Nephron (organoid): ENCODE measurements at regions not wholly inside any gene's neighbourhood (a gene's known extent, or its start where the extent isn't known, plus 50 kb on each side); places are given as distances from the start of the nearest gene placed in this dataset.

Experiments
- H3K27ac Mint-ChIP-seq, 3 experiments: 2 replicates each; pipeline ENCODE4 v1.8.0; 2020; ENCODE audit warnings: mixed read lengths in 3 of 3, mild to moderate bottlenecking in 2 of 3, moderate library complexity in 1 of 3
- H3K27me3 Mint-ChIP-seq: 2 replicates; pipeline ENCODE4 v1.8.0; 2021; ENCODE audit warnings: low read depth, mild to moderate bottlenecking, moderate library complexity, mixed read lengths
- H3K36me3 Mint-ChIP-seq: 2 replicates; pipeline ENCODE4 v1.8.0; 2020; ENCODE audit warnings: low read depth, mixed read lengths
- H3K4me1 Mint-ChIP-seq: 2 replicates; pipeline ENCODE4 v1.8.0; 2020; ENCODE audit warnings: mixed read lengths
- H3K4me3 Mint-ChIP-seq, 3 experiments: 2 replicates each; pipeline ENCODE4 v1.8.0; 2020; ENCODE audit warnings: mild to moderate bottlenecking in 3 of 3, mixed read lengths in 3 of 3, moderate library complexity in 2 of 3
- H3K9me3 Mint-ChIP-seq: 2 replicates; pipeline ENCODE4 v1.8.0; 2020; ENCODE audit warnings: mixed read lengths
- TF ChIP-seq, protein P1 (sequence below), 3 experiments: fragments of 200-600 bp; sonication (generic); IDR thresholded peaks; one replicate each; pipeline ENCODE4 v1.5.0; 2021; ENCODE audit warnings: antibody characterized with exemption in 3 of 3; ENCODE audit not compliant: unreplicated experiment in 3 of 3

DNA sequence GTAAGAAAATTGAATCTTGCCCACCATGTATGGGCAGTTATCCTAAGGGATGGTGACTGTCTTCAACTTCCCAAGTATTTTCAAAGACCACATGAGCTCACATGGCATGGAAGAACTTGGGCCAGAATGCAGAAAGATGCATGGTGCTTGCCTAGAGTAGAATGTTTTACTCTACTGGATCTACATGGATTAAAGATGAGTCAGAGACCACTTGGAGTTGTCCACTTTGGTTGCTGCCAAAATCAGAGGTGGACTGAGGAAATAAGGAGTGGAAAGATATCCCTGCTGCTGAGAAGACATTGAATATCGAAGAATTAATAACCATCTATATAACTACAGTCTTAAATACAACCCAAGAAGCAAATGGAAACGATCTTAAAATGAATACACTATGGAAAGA lies 498.1 kb downstream of the NLGN4X start:
- TF ChIP-seq, protein P1, sequence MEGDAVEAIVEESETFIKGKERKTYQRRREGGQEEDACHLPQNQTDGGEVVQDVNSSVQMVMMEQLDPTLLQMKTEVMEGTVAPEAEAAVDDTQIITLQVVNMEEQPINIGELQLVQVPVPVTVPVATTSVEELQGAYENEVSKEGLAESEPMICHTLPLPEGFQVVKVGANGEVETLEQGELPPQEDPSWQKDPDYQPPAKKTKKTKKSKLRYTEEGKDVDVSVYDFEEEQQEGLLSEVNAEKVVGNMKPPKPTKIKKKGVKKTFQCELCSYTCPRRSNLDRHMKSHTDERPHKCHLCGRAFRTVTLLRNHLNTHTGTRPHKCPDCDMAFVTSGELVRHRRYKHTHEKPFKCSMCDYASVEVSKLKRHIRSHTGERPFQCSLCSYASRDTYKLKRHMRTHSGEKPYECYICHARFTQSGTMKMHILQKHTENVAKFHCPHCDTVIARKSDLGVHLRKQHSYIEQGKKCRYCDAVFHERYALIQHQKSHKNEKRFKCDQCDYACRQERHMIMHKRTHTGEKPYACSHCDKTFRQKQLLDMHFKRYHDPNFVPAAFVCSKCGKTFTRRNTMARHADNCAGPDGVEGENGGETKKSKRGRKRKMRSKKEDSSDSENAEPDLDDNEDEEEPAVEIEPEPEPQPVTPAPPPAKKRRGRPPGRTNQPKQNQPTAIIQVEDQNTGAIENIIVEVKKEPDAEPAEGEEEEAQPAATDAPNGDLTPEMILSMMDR (IDR thresholded peaks at IDR 0.05; ENCODE audit: unreplicated experiment in 3 of 3): no peak
- H3K27ac Mint-ChIP-seq: no peak overlapping the region
- no peaks in the 10 kb centered on the region for H3K4me1 Mint-ChIP-seq
- no peaks in the 10 kb centered on the region for H3K27me3 Mint-ChIP-seq
- H3K4me3 Mint-ChIP-seq: no peak overlapping the region
- H3K9me3 Mint-ChIP-seq: no peaks in the 10 kb centered on the region
- H3K36me3 Mint-ChIP-seq: no peaks in the 10 kb centered on the region

DNA sequence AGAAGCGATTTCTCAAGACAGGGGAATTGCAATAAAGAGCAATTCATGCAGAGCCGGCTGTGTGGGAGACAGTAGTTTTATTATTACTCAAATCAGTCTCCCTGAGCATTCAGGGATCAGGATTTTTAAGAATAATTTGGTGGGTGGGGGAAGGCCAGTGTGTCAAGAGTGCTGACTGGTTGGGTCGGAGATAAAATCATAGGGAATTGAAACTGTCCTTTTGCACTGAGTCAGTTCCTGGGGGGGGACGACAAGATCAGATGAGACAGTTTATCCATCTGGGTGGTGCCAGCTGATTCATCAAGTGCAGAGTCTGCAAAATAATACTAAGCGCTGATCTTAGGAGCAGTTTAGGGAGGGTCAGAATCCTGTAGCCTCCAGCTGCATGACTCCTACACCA lies 502.4 kb downstream of the NLGN4X start:
- Mint-ChIP-seq H3K9me3 (no peaks in the 10 kb centered on the region), H3K4me1 (no peaks in the 10 kb centered on the region), H3K27me3 (no peaks in the 10 kb centered on the region), H3K4me3 (no peak overlapping the region), H3K27ac (no peak overlapping the region), H3K36me3 (no peaks in the 10 kb centered on the region)
- TF ChIP-seq, protein P1 (IDR thresholded peaks at IDR 0.05; ENCODE audit: unreplicated experiment in 3 of 3): no peak

DNA sequence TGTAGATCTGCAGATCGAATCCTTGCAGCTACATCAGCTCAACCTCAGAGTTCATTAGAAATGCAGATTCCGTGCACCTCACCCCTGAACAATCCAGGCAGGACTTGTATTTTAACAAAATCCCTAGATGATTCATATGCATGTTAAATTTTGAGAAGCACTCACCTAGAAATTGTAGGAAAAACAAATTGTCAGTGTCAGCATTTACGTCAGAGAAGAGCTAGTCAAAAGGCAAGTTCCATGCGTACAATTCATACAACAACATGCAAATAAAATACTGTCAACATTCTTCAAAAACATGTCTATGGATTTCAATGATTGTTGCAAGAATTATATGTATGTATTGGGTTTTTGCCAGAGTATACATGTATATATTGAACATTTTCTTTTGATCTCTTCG lies 504.5 kb downstream of the NLGN4X start:
- H3K27me3 Mint-ChIP-seq: no peaks in the 10 kb centered on the region
- TF ChIP-seq, protein P1 (IDR thresholded peaks at IDR 0.05; ENCODE audit: unreplicated experiment in 3 of 3): no peak
- no peaks in the 10 kb centered on the region for H3K4me1 Mint-ChIP-seq
- H3K4me3 Mint-ChIP-seq: no peak overlapping the region
- H3K36me3 Mint-ChIP-seq: no peaks in the 10 kb centered on the region
- H3K27ac Mint-ChIP-seq: no peak overlapping the region
- no peaks in the 10 kb centered on the region for H3K9me3 Mint-ChIP-seq

DNA sequence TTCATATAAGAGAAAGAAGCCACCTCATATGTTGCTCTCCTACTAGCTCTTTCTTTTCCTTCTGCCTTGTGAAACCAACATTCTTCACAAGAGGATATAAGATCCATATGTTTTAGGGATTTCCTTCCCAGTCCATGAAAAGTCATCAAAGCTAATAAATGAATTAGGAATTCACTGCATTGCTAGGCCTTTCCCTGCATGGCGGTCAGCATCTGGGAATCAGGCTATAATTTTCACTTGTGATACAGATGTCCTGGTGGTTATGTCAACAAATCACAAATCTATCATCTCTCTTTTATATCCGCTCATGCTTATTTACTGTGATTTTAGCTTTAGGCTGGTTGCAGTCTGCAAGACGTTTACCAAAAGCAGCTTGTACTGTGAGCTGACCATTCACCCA lies 510.0 kb downstream of the NLGN4X start:
- peak overlapping the region in 1 of 3 experiments; percentile 56 for H3K27ac Mint-ChIP-seq
- H3K4me1 Mint-ChIP-seq: no peaks in the 10 kb centered on the region
- H3K9me3 Mint-ChIP-seq: peaks cover 3% of the 10 kb centered on the region
- H3K4me3 Mint-ChIP-seq: no peak overlapping the region
- H3K27me3 Mint-ChIP-seq: peaks cover under 1% of the 10 kb centered on the region
- H3K36me3 Mint-ChIP-seq: no peaks in the 10 kb centered on the region
- TF ChIP-seq, protein P1 (IDR thresholded peaks at IDR 0.05; ENCODE audit: unreplicated experiment in 3 of 3): no peak

DNA sequence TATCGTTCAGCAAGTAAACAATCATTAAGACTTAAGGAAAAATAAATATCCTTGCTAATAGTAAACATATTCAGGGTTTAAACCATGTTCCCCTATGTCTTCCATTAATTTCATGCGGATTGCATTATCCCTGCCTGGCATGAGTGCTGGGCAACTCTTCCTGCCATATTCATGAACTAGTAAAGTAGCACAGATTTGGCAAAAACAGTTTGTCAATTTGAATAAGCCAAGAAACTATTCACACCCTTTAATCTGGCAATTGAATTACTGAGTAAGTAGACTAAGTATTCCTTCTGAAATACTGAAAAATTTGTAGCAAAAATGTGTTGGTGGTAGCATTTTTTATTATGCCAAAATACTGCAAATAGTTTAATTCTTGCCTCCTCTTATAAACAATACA lies 512.0 kb downstream of the NLGN4X start:
- H3K36me3 Mint-ChIP-seq: no peaks in the 10 kb centered on the region
- H3K4me3 Mint-ChIP-seq: no peak overlapping the region
- peaks cover 4% of the 10 kb centered on the region for H3K27me3 Mint-ChIP-seq
- no peaks in the 10 kb centered on the region for H3K4me1 Mint-ChIP-seq
- TF ChIP-seq, protein P1 (IDR thresholded peaks at IDR 0.05; ENCODE audit: unreplicated experiment in 3 of 3): no peak
- no peak overlapping the region for H3K27ac Mint-ChIP-seq
- peaks cover 3% of the 10 kb centered on the region for H3K9me3 Mint-ChIP-seq

DNA sequence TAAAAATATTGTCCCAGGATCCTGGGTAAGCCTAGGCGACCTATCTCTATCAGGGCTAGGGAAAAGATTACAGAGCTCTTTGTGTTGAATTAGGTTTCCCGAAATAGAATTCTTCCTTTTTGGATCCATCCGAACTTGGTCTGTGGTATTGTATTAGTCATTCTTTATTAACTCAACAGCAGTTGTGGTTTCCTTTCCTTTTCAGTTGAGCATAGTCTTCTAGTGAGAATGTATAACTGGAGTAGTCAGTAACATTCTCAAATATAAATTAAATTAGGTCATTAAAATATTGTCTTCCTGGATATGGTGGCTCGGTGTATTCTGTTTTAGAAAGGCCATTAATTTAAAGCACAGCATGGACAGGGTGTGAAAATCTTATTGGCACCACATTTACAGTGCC lies 520.4 kb downstream of the NLGN4X start:
- Mint-ChIP-seq H3K27ac (no peak overlapping the region), H3K4me3 (no peak overlapping the region), H3K9me3 (peaks cover 4% of the 10 kb centered on the region), H3K36me3 (no peaks in the 10 kb centered on the region), H3K4me1 (no peaks in the 10 kb centered on the region), H3K27me3 (no peaks in the 10 kb centered on the region)
- TF ChIP-seq, protein P1 (IDR thresholded peaks at IDR 0.05; ENCODE audit: unreplicated experiment in 3 of 3): no peak
